Epithelial cell of proximal tubule (primary cell): ENCODE measurements at regions not wholly inside any gene's neighbourhood (a gene's known extent, or its start where the extent isn't known, plus 50 kb on each side); places are given as distances from the start of the nearest gene placed in this dataset.

Experiments used
- DNase-seq: peaks from one replicate; pipeline ENCODE4 v3.0.0-alpha.2; 2011; ENCODE audit warnings: low read depth
- H3K4me3 ChIP-seq: 2 replicates; pipeline ENCODE4 v1.5.1; 2011; ENCODE audit warnings: low read depth, mild to moderate bottlenecking, low read length
- CTCF ChIP-seq: conservative IDR thresholded peaks from 2 replicates; pipeline ENCODE4 v1.5.1; 2012; ENCODE audit warnings: low read depth, mild to moderate bottlenecking, low read length

- DNase-seq: no peak
- no peak for TF ChIP-seq CTCF
- no peak overlapping the region for H3K4me3 ChIP-seq
These were observed 379.7 kb upstream of the IMPG1 start for GRCh38 chr6:76451926-76452709.

DNA sequence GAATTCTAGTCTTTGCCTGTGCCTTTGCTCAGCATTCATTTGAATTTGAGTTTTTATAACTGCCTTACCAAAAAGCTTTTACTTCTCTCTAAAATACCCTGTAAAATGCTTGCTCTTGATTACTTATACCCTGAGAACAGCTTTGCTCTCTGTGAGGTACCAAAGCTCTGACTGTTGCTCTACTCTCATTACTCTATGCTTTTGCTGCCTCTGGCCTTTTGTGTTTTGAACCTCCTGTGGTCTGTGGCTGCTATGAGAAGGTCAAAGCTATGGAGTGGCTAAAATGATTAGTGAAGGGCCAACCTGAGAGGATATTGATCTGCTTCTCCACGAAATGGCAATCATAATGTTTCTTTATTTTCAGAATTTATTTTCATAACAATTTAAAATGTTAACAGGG is 375.6 kb upstream of the IMPG1 start:
- H3K4me3 ChIP-seq: no peak overlapping the region
- no peak for TF ChIP-seq CTCF

GRCh38 chr6:76441875-76442274 is 369.4 kb upstream of the IMPG1 start:
- no peak for DNase-seq
- TF ChIP-seq CTCF: no peak
- no peak overlapping the region for H3K4me3 ChIP-seq

More for the DNA sequence above, 375.6 kb upstream of the IMPG1 start:
- no peak for DNase-seq

DNA sequence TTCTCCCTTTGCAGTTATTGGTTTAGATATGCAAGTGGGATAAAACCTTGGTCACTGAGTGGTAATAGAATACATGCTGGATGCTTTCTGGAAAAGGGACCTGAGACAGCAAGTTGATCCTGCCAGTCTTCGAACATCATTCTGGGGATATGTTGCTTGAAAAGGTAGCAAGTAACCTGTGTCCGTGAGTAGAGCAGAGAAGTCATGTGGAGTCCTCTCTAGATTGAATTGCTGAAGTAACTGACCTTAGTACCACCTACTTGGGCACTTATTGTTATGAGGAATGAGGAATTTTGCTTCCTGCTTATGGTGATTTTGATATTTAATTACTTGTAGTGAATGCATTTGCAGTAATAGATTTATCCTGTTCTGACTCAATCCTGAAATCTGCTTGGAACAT is 367.3 kb upstream of the IMPG1 start:
- H3K4me3 ChIP-seq: no peak overlapping the region
- no peak for TF ChIP-seq CTCF
- DNase-seq: no peak

DNA sequence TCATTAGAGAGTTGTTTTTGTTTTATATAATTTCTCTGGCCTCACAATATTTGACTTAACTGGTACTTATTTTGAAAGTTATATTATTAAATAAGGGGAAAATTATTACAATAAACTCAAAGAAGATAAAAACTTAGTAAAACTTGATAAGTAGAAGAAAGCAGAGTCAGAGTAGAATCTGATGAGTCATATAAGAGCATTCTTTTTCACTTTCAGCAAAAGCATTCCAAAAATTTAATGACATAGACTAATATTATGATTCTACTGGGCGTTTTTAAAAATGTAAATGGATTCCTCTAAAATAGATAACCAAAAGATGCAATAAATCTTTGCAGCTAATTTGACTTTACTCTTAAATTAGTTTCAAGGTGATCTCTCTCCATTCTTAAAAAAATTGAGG is 366.3 kb upstream of the IMPG1 start:
- no peak for TF ChIP-seq CTCF
- H3K4me3 ChIP-seq: no peak overlapping the region
- no peak for DNase-seq

GRCh38 chr6:76435174-76435573 is 362.7 kb upstream of the IMPG1 start:
- H3K4me3 ChIP-seq: no peak overlapping the region
- DNase-seq: no peak
- TF ChIP-seq CTCF: no peak
